SK-N-SH (cell line): ENCODE measurements at regions not wholly inside any gene's neighbourhood (a gene's known extent, or its start where the extent isn't known, plus 50 kb on each side); places are given as distances from the start of the nearest gene placed in this dataset.

Experiments
- CTCF ChIA-PET: fragments of 300-600, 350-600 bp; formaldehyde crosslinking; extraction: SDS; loops from one replicate; lab custom pipeline; 2021; lab: Yijun Ruan, JAX
- POLR2A ChIA-PET: fragments of 350-600 bp; sonication (Branson Sonifier 250); formaldehyde crosslinking; extraction: SDS; loops from one replicate; lab custom pipeline; 2020; ENCODE audit warnings: antibody characterized with exemption, inconsistent platforms; lab: Yijun Ruan, JAX
- DNase-seq: peaks from one replicate; pipeline ENCODE4 v3.0.0; 2012
- H2AFZ ChIP-seq: fragments of 200-600 bp; sonication (generic); 2 replicates; pipeline ENCODE4 v1.8.1; 2016; ENCODE audit warnings: antibody characterized with exemption, mild to moderate bottlenecking, low read depth
- H3F3A ChIP-seq: fragments of 200-600 bp; sonication (generic); replicated peaks from 2 replicates; pipeline ENCODE3; 2016; ENCODE audit warnings: antibody characterized with exemption, mild to moderate bottlenecking; ENCODE audit not compliant: insufficient read depth
- H3K27ac ChIP-seq, 2 experiments: fragments of 200-500 bp in 1 of 2; fragments of 200-600 bp in 1 of 2; sonication (Bioruptor generic) in 1 of 2; sonication (generic), shearing (Covaris generic) in 1 of 2; 2 replicates each; pipeline versions ENCODE4 v1.5.1 to v1.6.1; 2014 to 2016; ENCODE audit warnings: low read depth in 2 of 2, inconsistent platforms in 1 of 2, low read length in 1 of 2, mild to moderate bottlenecking in 1 of 2, mixed read lengths in 1 of 2
- H3K27me3 ChIP-seq: fragments of 200-600 bp; sonication (generic), shearing (Covaris generic); 2 replicates; pipeline ENCODE4 v1.6.1; 2016; ENCODE audit warnings: mixed run types; ENCODE audit not compliant: insufficient read depth
- H3K36me3 ChIP-seq, 2 experiments: fragments of 200-500 bp in 1 of 2; fragments of 200-600 bp in 1 of 2; sonication (Bioruptor generic) in 1 of 2; sonication (generic) in 1 of 2; replicated peaks in 1 of 2; 2 replicates each; pipeline versions ENCODE3 to v1.5.1; 2014 to 2016; ENCODE audit warnings: low read length in 1 of 2, mild to moderate bottlenecking in 1 of 2; ENCODE audit not compliant: insufficient read depth in 2 of 2, control insufficient read depth in 1 of 2
- H3K4me1 ChIP-seq, 2 experiments: fragments of 200-500 bp in 1 of 2; fragments of 200-600 bp in 1 of 2; sonication (Bioruptor generic) in 1 of 2; sonication (generic), shearing (Covaris generic) in 1 of 2; 2 replicates each; pipeline versions ENCODE4 v1.5.1 to v1.6.1; 2014 to 2016; ENCODE audit warnings: low read depth in 1 of 2, low read length in 1 of 2, mixed run types in 1 of 2; ENCODE audit not compliant: insufficient read depth in 2 of 2, control insufficient read depth in 1 of 2
- H3K4me2 ChIP-seq: fragments of 200-600 bp; sonication (generic), shearing (Covaris generic); 2 replicates; pipeline ENCODE4 v1.6.1; 2017; ENCODE audit warnings: mixed run types
- H3K4me3 ChIP-seq, 2 experiments: fragments of 200-500 bp in 1 of 2; fragments of 200-600 bp in 1 of 2; sonication (Bioruptor generic) in 1 of 2; sonication (generic), shearing (Covaris generic) in 1 of 2; 2 replicates each; pipeline versions ENCODE4 v1.5.1 to v1.8.1; 2014 to 2016; ENCODE audit warnings: low read depth in 2 of 2, inconsistent platforms in 1 of 2, low read length in 1 of 2, mild to moderate bottlenecking in 1 of 2, mixed read lengths in 1 of 2, moderate library complexity in 1 of 2
- H3K79me2 ChIP-seq: fragments of 200-600 bp; sonication (generic); 2 replicates; pipeline ENCODE4 v1.8.1; 2017; ENCODE audit warnings: mild to moderate bottlenecking; ENCODE audit not compliant: insufficient read depth
- H3K9ac ChIP-seq: fragments of 200-600 bp; sonication (generic); 2 replicates; pipeline ENCODE4 v1.6.1; 2017; ENCODE audit warnings: mixed run types
- H3K9me2 ChIP-seq: fragments of 200-600 bp; sonication (generic); 2 replicates; pipeline ENCODE4 v1.6.1; 2017; ENCODE audit warnings: mixed run types
- H3K9me3 ChIP-seq: fragments of 200-600 bp; sonication (generic); 2 replicates; pipeline ENCODE4 v1.6.1; 2017; ENCODE audit warnings: mixed run types, mild to moderate bottlenecking, moderate library complexity
- H4K20me1 ChIP-seq: fragments of 200-600 bp; sonication (generic); 2 replicates; pipeline ENCODE4 v1.6.1; 2017; ENCODE audit warnings: mild to moderate bottlenecking, mixed run types; ENCODE audit not compliant: insufficient read depth
- CHD2 ChIP-seq: fragments of 150-350 bp; IDR thresholded peaks from 2 replicates; pipeline ENCODE4 v1.6.1; 2018; ENCODE audit warnings: low read length; ENCODE audit not compliant: partially characterized antibody
- ELF1 ChIP-seq: IDR thresholded peaks from 2 replicates; pipeline ENCODE4 v1.4.0; 2012
- EP300 ChIP-seq, 2 experiments: IDR thresholded peaks; 2 replicates each; pipeline versions ENCODE4 v1.4.0 to v1.6.1; 2012; ENCODE audit warnings: borderline replicate concordance in 1 of 2, low read depth in 1 of 2, low read length in 1 of 2
- EZH2phosphoT487 ChIP-seq: fragments of 200-600 bp; sonication (generic); IDR thresholded peaks from 2 replicates; pipeline ENCODE4 v1.6.1; 2017; ENCODE audit warnings: low read depth, mixed run types, mild to moderate bottlenecking, antibody characterized with exemption, moderate library complexity, borderline replicate concordance
- FOSL2 ChIP-seq: IDR thresholded peaks from 2 replicates; pipeline ENCODE4 v1.4.0; 2012; ENCODE audit warnings: low read depth, mild to moderate bottlenecking, moderate library complexity, borderline replicate concordance
- GABPA ChIP-seq: IDR thresholded peaks from 2 replicates; pipeline ENCODE4 v1.4.0; 2012; ENCODE audit warnings: low read depth, mild to moderate bottlenecking
- GATA2 ChIP-seq: sonication (generic); formaldehyde crosslinking; IDR thresholded peaks from 2 replicates; pipeline ENCODE4 v1.5.0; 2020; ENCODE audit warnings: mild to moderate bottlenecking, missing genetic modification reagents
- JUND ChIP-seq: IDR thresholded peaks from 2 replicates; pipeline ENCODE4 v1.4.0; 2012
- MEF2A ChIP-seq: IDR thresholded peaks from 2 replicates; pipeline ENCODE4 v1.4.0; 2012; ENCODE audit warnings: low read depth, borderline replicate concordance
- NRF1 ChIP-seq: IDR thresholded peaks from 2 replicates; pipeline ENCODE4 v1.6.1; 2012; ENCODE audit warnings: low read depth, mild to moderate bottlenecking, low read length
- RAD21 ChIP-seq: IDR thresholded peaks from 2 replicates; pipeline ENCODE4 v1.6.1; 2012; ENCODE audit warnings: mild to moderate bottlenecking, low read length
- RCOR1 ChIP-seq: fragments of 150-350 bp; IDR thresholded peaks from 2 replicates; pipeline ENCODE4 v1.6.1; 2017; ENCODE audit warnings: antibody characterized with exemption, low read length
- RFX5 ChIP-seq: IDR thresholded peaks from 2 replicates; pipeline ENCODE4 v1.6.1; 2012; ENCODE audit warnings: mild to moderate bottlenecking, improper control_type of control experiment, low read length
- RXRA ChIP-seq: IDR thresholded peaks from 2 replicates; pipeline ENCODE4 v1.4.0; 2012; ENCODE audit warnings: low read depth, mild to moderate bottlenecking, borderline replicate concordance
- SIN3A ChIP-seq: IDR thresholded peaks from 2 replicates; pipeline ENCODE4 v1.6.1; 2012; ENCODE audit warnings: low read depth, mild to moderate bottlenecking, low read length, moderate library complexity, borderline replicate concordance
- TAF1 ChIP-seq: IDR thresholded peaks from 2 replicates; pipeline ENCODE4 v1.6.1; 2012; ENCODE audit warnings: low read depth, mild to moderate bottlenecking, low read length, moderate library complexity, borderline replicate concordance
- TCF12 ChIP-seq: IDR thresholded peaks from 2 replicates; pipeline ENCODE4 v1.4.0; 2012
- WGBS: methylation state at CpG from one replicate; pipeline ENCODE4 v1.1.6; 2017; ENCODE audit warnings: low lambda C conversion rate; 5-methylcytosine and 5-hydroxymethylcytosine counted together
- TF ChIP-seq, protein P1 (sequence below): IDR thresholded peaks from 2 replicates; pipeline ENCODE4 v1.4.0; 2012; ENCODE audit warnings: low read depth, borderline replicate concordance
- TF ChIP-seq, protein P2 (sequence below): IDR thresholded peaks from 2 replicates; pipeline ENCODE4 v1.6.1; 2012; ENCODE audit warnings: mild to moderate bottlenecking, low read depth, low read length, moderate library complexity
- TF ChIP-seq, protein P3 (sequence below): fragments of 150-350 bp; IDR thresholded peaks from 2 replicates; pipeline ENCODE4 v1.6.1; 2017; ENCODE audit warnings: antibody characterized with exemption, low read length, low read depth, borderline replicate concordance

DNA sequence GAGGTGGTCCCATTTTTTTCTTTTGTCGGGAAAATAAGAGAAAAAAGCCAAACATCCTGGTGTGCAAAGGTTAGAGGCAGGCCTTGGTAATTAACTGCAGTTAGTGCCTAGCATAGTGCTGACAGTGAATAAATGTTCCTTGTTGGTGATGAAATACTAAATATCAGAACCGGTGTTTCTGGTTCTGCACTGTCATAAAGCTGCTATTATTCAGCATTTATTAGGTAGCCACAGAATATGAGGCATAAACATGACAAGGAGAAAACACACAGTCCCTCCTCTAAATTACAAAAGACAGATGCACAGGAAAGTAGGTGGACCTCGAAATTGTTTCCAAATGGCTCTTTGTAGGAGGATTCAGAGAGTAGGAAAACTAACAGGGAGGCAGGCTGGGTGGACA, 122.0 kb upstream of the ADGRL2 start:
- Histone ChIP-seq H4K20me1 (no peaks in the 10 kb centered on the region), H3K4me1 (peaks cover 3 to 21% of the 10 kb centered on the region in 2 experiments; a peak in 2 of 4 replicates), H3K4me2 (no peak overlapping the region), H3K4me3 (no peak overlapping the region), H3K79me2 (no peaks in the 10 kb centered on the region), H3K9me2 (no peaks in the 10 kb centered on the region), H3K27ac (no peak overlapping the region), H3K36me3 (no peaks in the 10 kb centered on the region), H2AFZ (no peak overlapping the region), H3K9ac (no peak overlapping the region), H3K27me3 (no peaks in the 10 kb centered on the region), H3F3A (peaks cover 3% of the 10 kb centered on the region), H3K9me3 (no peaks in the 10 kb centered on the region)
- ChIA-PET POLR2A (interaction anchor here (0.7 kb wide), 1 partner anchor 13 kb away, joined by 3 read pairs; no protein-coding TSS in a partner anchor), CTCF (no interaction called here)
- no peak for DNase-seq
- TF ChIP-seq NRF1 = no peak
- TF ChIP-seq, protein P1, sequence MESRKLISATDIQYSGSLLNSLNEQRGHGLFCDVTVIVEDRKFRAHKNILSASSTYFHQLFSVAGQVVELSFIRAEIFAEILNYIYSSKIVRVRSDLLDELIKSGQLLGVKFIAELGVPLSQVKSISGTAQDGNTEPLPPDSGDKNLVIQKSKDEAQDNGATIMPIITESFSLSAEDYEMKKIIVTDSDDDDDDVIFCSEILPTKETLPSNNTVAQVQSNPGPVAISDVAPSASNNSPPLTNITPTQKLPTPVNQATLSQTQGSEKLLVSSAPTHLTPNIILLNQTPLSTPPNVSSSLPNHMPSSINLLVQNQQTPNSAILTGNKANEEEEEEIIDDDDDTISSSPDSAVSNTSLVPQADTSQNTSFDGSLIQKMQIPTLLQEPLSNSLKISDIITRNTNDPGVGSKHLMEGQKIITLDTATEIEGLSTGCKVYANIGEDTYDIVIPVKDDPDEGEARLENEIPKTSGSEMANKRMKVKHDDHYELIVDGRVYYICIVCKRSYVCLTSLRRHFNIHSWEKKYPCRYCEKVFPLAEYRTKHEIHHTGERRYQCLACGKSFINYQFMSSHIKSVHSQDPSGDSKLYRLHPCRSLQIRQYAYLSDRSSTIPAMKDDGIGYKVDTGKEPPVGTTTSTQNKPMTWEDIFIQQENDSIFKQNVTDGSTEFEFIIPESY = no peak
- WGBS = 76% methylated on average over 3 of the region's 3 CpGs

DNA sequence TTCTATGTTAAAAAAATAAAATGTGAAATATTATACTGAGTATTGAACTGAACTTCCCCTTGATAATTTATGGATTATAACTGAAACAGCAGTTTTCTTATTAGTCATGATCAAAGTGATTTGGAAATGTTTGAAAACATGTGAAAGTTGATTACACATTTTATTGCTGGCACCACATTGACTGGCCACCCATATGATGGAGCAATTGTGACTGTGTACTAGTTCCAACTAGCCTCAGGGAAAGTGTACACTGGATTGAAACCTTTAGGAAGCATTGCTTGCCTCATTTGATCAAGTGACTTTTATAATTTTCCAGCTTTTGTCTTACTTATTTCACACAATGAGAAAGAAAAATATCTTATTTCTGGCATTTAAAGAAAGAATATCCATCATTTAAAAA, 128.0 kb upstream of the ADGRL2 start:
- Histone ChIP-seq H3K9ac (no peak overlapping the region), H3K27me3 (no peaks in the 10 kb centered on the region), H3K79me2 (no peaks in the 10 kb centered on the region), H3F3A (no peaks in the 10 kb centered on the region), H4K20me1 (no peaks in the 10 kb centered on the region), H3K9me3 (no peaks in the 10 kb centered on the region), H3K4me2 (no peak overlapping the region), H3K9me2 (no peaks in the 10 kb centered on the region), H2AFZ (no peak overlapping the region), H3K36me3 (no peaks in the 10 kb centered on the region), H3K27ac (no peak overlapping the region), H3K4me3 (no peak overlapping the region), H3K4me1 (peaks cover 0 to 4% of the 10 kb centered on the region in 2 experiments; a peak in 1 of 4 replicates)
- TF ChIP-seq FOSL2 (no peak), TAF1 (no peak), GATA2 (CRISPR knock-in tag) (no peak), EZH2phosphoT487 (no peak), TCF12 (no peak), RAD21 (no peak), JUND (no peak), RXRA (no peak), RFX5 (no peak), SIN3A (no peak), GABPA (no peak), NRF1 (no peak), MEF2A (no peak), ELF1 (no peak), EP300 (IDR thresholded peaks at IDR 0.05; ENCODE audit: borderline replicate concordance in 1 of 2, low read depth in 1 of 2, low read length in 1 of 2) (no peak), RCOR1 (no peak), CHD2 (no peak)
- TF ChIP-seq, protein P2, sequence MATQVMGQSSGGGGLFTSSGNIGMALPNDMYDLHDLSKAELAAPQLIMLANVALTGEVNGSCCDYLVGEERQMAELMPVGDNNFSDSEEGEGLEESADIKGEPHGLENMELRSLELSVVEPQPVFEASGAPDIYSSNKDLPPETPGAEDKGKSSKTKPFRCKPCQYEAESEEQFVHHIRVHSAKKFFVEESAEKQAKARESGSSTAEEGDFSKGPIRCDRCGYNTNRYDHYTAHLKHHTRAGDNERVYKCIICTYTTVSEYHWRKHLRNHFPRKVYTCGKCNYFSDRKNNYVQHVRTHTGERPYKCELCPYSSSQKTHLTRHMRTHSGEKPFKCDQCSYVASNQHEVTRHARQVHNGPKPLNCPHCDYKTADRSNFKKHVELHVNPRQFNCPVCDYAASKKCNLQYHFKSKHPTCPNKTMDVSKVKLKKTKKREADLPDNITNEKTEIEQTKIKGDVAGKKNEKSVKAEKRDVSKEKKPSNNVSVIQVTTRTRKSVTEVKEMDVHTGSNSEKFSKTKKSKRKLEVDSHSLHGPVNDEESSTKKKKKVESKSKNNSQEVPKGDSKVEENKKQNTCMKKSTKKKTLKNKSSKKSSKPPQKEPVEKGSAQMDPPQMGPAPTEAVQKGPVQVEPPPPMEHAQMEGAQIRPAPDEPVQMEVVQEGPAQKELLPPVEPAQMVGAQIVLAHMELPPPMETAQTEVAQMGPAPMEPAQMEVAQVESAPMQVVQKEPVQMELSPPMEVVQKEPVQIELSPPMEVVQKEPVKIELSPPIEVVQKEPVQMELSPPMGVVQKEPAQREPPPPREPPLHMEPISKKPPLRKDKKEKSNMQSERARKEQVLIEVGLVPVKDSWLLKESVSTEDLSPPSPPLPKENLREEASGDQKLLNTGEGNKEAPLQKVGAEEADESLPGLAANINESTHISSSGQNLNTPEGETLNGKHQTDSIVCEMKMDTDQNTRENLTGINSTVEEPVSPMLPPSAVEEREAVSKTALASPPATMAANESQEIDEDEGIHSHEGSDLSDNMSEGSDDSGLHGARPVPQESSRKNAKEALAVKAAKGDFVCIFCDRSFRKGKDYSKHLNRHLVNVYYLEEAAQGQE = no peak
- TF ChIP-seq, protein P3, sequence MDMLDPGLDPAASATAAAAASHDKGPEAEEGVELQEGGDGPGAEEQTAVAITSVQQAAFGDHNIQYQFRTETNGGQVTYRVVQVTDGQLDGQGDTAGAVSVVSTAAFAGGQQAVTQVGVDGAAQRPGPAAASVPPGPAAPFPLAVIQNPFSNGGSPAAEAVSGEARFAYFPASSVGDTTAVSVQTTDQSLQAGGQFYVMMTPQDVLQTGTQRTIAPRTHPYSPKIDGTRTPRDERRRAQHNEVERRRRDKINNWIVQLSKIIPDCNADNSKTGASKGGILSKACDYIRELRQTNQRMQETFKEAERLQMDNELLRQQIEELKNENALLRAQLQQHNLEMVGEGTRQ = no peak
- ChIA-PET POLR2A (no interaction called here), CTCF (interaction anchor here (0.7 kb wide), 1 partner anchor 88 kb away, joined by 5 read pairs; no protein-coding TSS in a partner anchor)
- DNase-seq = no peak
